GM12892 (cell line): ENCODE measurements at regions not wholly inside any gene's neighbourhood (a gene's known extent, or its start where the extent isn't known, plus 50 kb on each side); places are given as distances from the start of the nearest gene placed in this dataset.

ENCODE experiments used
- POLR2A ChIP-seq: IDR thresholded peaks from 2 replicates; pipeline ENCODE4 v1.6.1; 2011; ENCODE audit warnings: low read depth, low read length, control low read depth
- POLR2AphosphoS5 ChIP-seq: IDR thresholded peaks from 2 replicates; pipeline ENCODE4 v1.6.1; 2011; ENCODE audit warnings: low read depth, low read length, control low read depth
- TAF1 ChIP-seq: IDR thresholded peaks from 2 replicates; pipeline ENCODE4 v1.6.1; 2011; ENCODE audit warnings: low read depth, mild to moderate bottlenecking, control low read depth, low read length, borderline replicate concordance

- TF ChIP-seq POLR2AphosphoS5 (no peak), POLR2A (no peak), TAF1 (no peak)
These were observed 728.0 kb upstream of the C9orf72 start for GRCh38 chr9:28301281-28301680.
